GM19463 (cell line): ENCODE measurements at regions not wholly inside any gene's neighbourhood (a gene's known extent, or its start where the extent isn't known, plus 50 kb on each side); places are given as distances from the start of the nearest gene placed in this dataset.

Source experiments
- ATAC-seq: cut with Tn5 transposase; IDR thresholded peaks from one replicate; pipeline ENCODE4 v1.9.1; 2021; ENCODE audit warnings: mild to moderate bottlenecking, moderate library complexity; ENCODE audit not compliant: unreplicated experiment

GRCh38 chr13:29664591-29664990, 69.1 kb upstream of the SLC7A1 start:
- ATAC-seq: no peak

- ATAC-seq: no peak
Observed at GRCh38 chr13:29654843-29655547, 59.5 kb upstream of the SLC7A1 start.

GRCh38 chr13:29654384-29654783, 58.9 kb upstream of the SLC7A1 start:
- no peak for ATAC-seq

GRCh38 chr13:29648760-29649159, 53.3 kb upstream of the SLC7A1 start:
- no peak for ATAC-seq
